Liver (tissue), 3 donors: ENCODE measurements at regions not wholly inside any gene's neighbourhood (a gene's known extent, or its start where the extent isn't known, plus 50 kb on each side); places are given as distances from the start of the nearest gene placed in this dataset.
"Not testable (repeated sequence)": the region's sequence is repeated elsewhere in the genome, so short reads cannot be mapped to it uniquely, and the experiment has no call there.

Experiments used
- CTCF ChIP-seq: fragments of 150-350 bp; IDR thresholded peaks from 2 replicates; pipeline ENCODE4 v1.5.1; 2017; ENCODE audit warnings: improper control_type of control experiment, low read depth, low read length; ENCODE audit not compliant: missing input control
- HNF4A ChIP-seq, 2 donors: conservative IDR thresholded peaks; 2 replicates each; pipeline ENCODE4 v1.6.1; 2016; ENCODE audit warnings: antibody characterized with exemption in 2 of 2, mild to moderate bottlenecking in 2 of 2
- MAX ChIP-seq: IDR thresholded peaks from 2 replicates; pipeline ENCODE4 v1.6.1; 2016; ENCODE audit warnings: antibody characterized with exemption
- RAD21 ChIP-seq, 2 donors: IDR thresholded peaks; 2 replicates each; pipeline ENCODE4 v1.6.1; 2016; ENCODE audit warnings: antibody characterized with exemption in 2 of 2, mild to moderate bottlenecking in 2 of 2
- YY1 ChIP-seq: IDR thresholded peaks from 2 replicates; pipeline ENCODE4 v1.6.1; 2016; ENCODE audit warnings: antibody characterized with exemption, mild to moderate bottlenecking
- ZBTB33 ChIP-seq: IDR thresholded peaks from 2 replicates; pipeline ENCODE4 v1.6.1; 2016; ENCODE audit warnings: antibody characterized with exemption
- donor health status: healthy.
- donor health status: healthy.

- TF ChIP-seq CTCF; ZBTB33; RAD21 (IDR thresholded peaks at IDR 0.05); MAX; HNF4A (conservative IDR thresholded peaks at IDR 0.05); YY1: not testable (repeated sequence)
Measured at GRCh38 chr15:24331964-24332363, 343.6 kb upstream of the NPAP1 start.
